HG03045 (cell line): ENCODE measurements at regions not wholly inside any gene's neighbourhood (a gene's known extent, or its start where the extent isn't known, plus 50 kb on each side); places are given as distances from the start of the nearest gene placed in this dataset.
A peak's percentile ranks its signal among the peaks of the same experiment; 100 is the strongest.

ENCODE experiments used
- ATAC-seq: cut with Tn5 transposase; IDR thresholded peaks from one replicate; pipeline ENCODE4 v1.9.1; 2021; ENCODE audit warnings: mild to moderate bottlenecking, moderate library complexity; ENCODE audit not compliant: unreplicated experiment

DNA sequence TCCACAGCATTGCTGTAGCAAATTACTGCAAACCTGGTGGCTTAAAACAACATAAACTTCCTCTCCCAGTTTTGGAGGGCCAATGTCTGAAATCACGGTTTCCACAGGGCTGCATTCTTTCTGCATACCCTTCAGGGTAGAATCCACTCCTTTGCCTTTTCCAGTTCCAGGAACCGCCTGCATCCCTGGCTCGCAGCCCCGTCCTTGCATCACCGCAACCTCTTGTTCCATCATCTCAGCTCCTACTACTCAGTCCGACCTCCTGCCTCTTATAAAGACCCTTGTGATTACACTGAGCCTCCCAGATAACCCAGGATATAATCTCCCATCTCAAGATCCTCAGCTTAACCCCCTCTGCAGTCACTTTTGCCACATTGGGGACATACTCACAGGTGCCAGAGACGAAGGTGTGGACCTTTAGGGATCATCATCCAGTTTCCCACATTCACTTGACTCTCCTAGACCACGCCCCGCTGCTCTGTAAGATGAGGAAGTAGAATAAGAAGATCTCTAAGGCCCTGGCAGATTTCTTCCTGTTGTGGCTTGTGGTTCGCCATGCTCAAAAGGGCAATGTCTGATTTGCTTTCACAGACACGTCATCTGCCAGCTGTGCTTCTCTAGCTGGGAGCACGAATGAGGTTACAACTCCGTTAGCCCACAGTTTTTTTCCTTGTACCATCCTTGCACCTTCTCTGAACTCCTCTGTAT, 103.6 kb upstream of the AGAP1 start:
- ATAC-seq: peak; percentile 59

DNA sequence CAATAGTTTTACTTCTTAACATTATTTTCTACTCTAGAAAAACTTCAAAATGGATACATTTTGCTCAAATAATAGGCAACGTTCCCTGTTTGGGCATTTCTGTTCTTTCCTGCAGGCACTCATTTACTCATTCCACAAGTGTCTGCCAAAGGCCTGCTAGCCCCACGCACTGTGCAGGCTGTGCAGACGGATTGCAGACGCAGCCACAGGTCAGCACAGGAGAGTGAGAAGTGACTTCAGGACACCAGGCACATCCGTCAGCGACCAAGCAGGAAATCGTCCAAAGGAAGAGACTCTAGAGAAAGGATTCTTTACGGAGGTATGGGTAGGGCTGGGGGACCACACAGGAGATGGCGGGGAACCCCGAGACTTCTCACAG, 103.0 kb upstream of the AGAP1 start:
- ATAC-seq: no peak

GRCh38 chr2:235391921-235392615, 101.8 kb upstream of the AGAP1 start:
- no peak for ATAC-seq

DNA sequence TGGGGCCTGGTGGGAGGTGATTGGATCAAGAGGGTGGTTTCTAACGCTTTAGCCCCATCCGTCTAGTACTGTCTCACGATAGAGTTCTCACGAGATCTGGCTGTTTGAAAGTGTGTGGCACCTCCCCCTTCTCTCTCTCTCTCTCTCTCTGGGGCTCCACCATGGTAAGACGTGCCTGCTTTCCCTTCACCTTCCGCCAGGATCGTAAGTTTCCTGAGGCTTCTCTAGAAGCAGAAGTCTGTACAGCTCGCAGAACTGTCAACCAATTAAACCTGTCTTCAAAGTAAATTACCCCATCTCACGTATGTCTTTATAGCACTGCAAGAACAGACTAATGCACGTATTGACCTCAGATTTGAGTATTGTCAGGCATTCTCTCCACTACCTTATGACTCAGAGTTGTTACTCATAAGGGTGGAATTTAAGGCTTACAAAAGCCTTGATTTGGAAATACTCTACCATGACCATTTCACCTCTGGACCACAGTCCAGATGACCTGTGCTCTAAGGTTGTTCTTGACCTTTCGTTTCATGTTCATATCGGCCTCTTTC, 99.5 kb upstream of the AGAP1 start:
- no peak for ATAC-seq

GRCh38 chr2:235396071-235396846, 97.6 kb upstream of the AGAP1 start:
- no peak for ATAC-seq

DNA sequence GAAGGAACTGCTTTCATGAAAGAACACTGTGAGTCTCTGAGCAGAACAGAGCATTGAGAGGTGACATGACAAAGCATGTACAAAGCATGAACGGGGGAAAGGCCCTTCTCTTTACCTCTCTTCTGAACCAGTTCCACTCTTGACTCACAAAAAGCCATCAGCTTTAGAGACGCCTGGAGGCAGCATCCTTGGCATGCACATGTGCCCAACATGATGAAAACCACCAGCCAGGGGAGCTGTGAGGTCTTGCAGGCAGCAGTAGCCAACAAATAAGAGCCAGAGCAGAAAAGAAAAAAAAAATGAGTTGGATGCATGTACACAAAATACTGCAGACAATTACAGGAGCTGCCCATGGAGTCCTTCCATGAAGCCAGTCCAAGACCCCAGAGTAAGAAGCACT, 95.5 kb upstream of the AGAP1 start:
- ATAC-seq: no peak

DNA sequence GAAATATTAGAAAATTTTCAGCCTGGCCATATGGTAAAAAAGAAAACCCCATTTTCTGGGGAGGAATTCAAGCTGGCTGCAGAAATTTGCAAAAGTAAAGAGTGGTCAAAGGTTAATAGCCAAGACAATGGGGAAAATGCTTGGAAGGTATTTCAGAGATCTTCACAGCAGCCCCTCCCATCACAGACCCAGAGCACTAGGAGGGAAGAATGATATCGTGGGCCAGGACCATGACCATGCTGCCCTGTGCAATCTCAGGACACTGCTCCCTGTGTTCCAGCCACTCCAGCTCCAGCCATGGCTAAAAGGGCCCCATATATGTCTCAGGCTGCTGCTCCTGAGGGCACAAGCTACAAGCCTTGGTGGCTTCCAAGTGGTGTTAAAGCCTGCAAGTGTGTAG, 93.9 kb upstream of the AGAP1 start:
- no peak for ATAC-seq

DNA sequence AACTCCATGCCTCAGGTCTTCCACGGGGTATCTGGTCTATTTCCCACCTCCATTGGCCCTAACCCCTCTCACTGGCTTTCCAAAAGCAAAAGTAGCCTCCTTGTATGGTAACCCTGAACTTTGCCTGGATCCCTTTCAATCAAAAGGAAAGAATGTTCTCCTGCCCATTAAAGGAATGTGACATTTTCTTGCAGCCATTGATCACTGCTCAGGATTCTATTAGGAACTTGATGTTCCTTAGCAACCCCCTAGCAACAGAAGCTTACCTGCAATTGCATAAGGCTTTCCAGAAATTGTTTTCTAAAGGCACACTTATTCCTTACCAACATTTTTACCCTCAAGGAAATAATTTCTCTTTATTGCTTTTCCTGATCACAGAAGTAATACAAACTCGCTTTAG, 91.4 kb upstream of the AGAP1 start:
- ATAC-seq: no peak

GRCh38 chr2:235405612-235406361, 88.1 kb upstream of the AGAP1 start:
- ATAC-seq: no peak

DNA sequence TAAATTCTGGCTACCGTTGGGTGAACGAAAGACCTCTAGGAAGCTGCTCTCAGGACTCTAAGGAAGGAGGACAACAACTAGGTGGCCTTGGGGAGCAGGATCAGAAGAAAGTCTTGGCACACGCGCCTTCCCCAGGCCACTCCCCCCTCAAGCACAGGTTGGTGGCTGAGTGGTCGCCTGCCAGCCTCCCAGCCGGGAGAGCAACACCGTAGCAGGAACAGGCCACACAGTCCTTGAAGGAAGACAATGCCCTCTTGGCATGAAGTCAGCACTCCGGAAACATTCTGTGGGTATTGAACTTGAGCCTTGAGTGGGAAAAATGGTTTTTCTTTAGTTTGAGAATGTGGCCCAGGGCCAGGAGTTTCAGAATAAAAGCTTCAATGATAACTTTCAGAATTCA, 87.4 kb upstream of the AGAP1 start:
- ATAC-seq: no peak

- ATAC-seq: no peak
Observed at GRCh38 chr2:235411905-235412485, 81.8 kb upstream of the AGAP1 start.

DNA sequence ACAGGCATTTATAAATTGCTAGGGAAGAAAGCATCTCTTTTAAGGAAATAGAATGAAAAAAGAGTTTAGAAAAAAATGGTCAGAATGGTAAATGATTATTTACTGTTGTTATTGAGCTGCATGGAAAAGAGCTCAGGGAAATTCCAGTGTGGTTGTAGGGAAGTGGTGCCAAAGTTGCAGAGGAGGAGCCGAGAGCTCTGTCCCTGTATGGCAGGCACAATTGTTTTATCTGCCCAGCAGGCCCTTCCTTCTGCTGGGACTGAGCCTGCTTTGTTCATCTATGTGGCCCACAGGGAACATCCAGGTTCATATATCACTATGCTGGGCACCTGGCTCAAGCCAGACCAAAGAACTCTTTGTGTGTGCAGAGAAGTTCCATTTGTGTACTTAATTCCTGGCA, 80.8 kb upstream of the AGAP1 start:
- no peak for ATAC-seq

GRCh38 chr2:235414422-235414821, 79.4 kb upstream of the AGAP1 start:
- ATAC-seq: no peak

DNA sequence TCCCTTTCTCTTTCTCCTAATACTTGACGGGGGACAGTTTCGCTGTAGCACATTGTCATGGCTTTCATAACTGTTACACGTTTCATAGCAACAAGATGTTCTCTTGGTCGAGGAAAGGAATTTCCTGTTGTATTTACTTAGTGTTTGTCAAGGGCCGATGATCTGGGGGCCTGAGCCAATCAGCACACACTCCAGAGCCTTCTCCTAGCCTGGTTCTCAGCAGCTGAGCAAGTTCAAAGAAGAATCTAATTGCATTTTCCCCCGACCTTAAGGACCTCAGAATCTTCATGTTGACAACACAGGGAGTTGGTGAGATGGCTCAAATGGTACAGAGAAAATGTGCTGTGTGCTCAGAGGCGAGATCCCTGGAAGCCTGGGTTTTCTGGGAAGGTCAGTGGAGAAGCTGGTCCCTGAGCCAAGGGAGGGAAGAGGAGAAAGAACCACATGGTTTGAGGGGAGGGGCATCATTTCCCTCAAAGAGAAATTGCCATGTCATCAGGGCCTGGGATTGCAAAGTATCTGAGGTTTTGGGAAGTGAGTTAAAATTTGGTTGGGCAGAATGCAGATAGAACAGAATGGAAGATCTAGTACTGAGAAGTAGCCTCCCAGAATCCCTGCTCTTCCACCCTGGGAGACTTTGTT, 76.9 kb upstream of the AGAP1 start:
- ATAC-seq: no peak

- no peak for ATAC-seq
Observed at GRCh38 chr2:235418918-235419317, 74.9 kb upstream of the AGAP1 start.

GRCh38 chr2:235419996-235420395, 73.8 kb upstream of the AGAP1 start:
- ATAC-seq: no peak

DNA sequence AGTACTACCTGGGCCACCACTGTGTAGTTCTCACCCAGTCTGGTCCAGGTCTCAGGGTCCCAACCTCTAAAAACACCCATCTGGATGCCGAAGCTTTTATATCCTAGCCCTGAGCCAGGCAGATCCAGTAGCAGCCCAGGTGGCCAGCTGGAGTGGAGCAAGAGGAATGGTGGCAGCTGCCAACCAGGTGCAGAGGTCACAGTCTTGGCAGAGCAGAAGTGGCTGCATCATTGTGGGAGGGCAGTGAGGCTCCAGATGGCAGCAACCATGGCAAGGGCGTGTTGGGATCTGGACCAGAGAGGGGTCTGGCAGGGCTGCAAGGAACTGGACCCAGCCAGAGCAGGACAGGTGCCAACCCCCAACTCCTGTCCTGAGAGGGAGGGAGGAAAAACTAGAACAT, 72.2 kb upstream of the AGAP1 start:
- no peak for ATAC-seq

DNA sequence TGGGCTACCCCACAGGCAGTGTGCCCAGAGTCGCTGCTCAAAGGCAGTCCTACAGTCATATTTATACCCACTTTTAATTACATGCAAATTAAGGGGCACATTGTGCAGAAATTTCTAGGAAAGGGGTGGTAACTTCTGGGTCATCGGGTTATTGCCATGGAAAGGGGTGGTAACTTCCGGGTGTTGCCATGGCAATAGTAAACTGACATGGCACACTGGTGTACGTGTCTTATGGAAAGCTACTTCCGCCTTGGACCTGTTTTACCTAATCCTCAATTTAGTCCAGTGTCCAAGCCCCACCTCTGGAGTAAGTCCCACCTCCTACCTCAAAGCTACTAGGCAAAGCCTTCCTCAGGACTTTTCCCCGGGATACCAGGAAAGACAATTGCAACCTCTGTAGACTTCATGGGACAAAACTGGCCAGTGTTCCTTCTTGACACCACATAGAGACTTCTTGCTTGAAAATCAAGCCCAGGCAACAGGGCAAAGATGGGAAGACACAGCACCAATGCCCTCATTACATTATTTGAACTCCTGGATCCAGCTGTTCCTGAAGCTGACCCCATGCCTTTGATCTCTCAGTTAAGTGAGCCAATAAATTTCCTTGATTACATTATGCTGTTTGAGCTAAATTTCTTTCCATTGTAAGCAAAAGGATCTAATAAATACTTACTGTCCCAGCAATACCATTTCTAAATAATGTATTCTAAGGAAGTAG, 63.3 kb upstream of the AGAP1 start:
- no peak for ATAC-seq

- ATAC-seq: no peak
Observed at GRCh38 chr2:235432741-235433520, 60.9 kb upstream of the AGAP1 start.
